Trophoblast cell (in vitro differentiated cells and primary cell): ENCODE measurements at regions not wholly inside any gene's neighbourhood (a gene's known extent, or its start where the extent isn't known, plus 50 kb on each side); places are given as distances from the start of the nearest gene placed in this dataset.

Experiments used
- DNase-seq, 2 donors: peaks; one replicate each; pipeline ENCODE4 v3.0.0-alpha.2; 2016
- H2AFZ ChIP-seq: 2 replicates; pipeline ENCODE4 v1.6.1; 2013; ENCODE audit warnings: low read length, moderate library complexity, mild to moderate bottlenecking; ENCODE audit not compliant: insufficient read depth, poor library complexity
- H2AK5ac ChIP-seq: 2 replicates; pipeline ENCODE4 v1.6.1; 2013; ENCODE audit warnings: mild to moderate bottlenecking, low read length
- H2BK120ac ChIP-seq: 2 replicates; pipeline ENCODE4 v1.6.1; 2013; ENCODE audit warnings: low read length, mild to moderate bottlenecking, moderate library complexity; ENCODE audit not compliant: insufficient read depth, poor library complexity
- H2BK12ac ChIP-seq: 2 replicates; pipeline ENCODE4 v1.6.1; 2013; ENCODE audit warnings: mild to moderate bottlenecking, low read length, moderate library complexity
- H2BK5ac ChIP-seq: 2 replicates; pipeline ENCODE4 v1.6.1; 2013; ENCODE audit warnings: low read length, low read depth, moderate library complexity, mild to moderate bottlenecking; ENCODE audit not compliant: poor library complexity
- H3K14ac ChIP-seq: 2 replicates; pipeline ENCODE4 v1.6.1; 2013; ENCODE audit warnings: mild to moderate bottlenecking, low read length
- H3K18ac ChIP-seq: 2 replicates; pipeline ENCODE4 v1.6.1; 2013; ENCODE audit warnings: mild to moderate bottlenecking, low read length
- H3K23ac ChIP-seq: 2 replicates; pipeline ENCODE4 v1.6.1; 2013; ENCODE audit warnings: low read length
- H3K27ac ChIP-seq: 2 replicates; pipeline ENCODE4 v1.5.1; 2013; ENCODE audit warnings: low read depth, mild to moderate bottlenecking, inconsistent platforms, low read length, moderate library complexity
- H3K27me3 ChIP-seq: 2 replicates; pipeline ENCODE4 v1.6.1; 2013; ENCODE audit warnings: inconsistent platforms, mild to moderate bottlenecking, low read length, moderate library complexity; ENCODE audit not compliant: insufficient read depth
- H3K36me3 ChIP-seq, 2 experiments: 1 replicate in 1 of 2; 2 replicates in 1 of 2; pipeline ENCODE4 v1.6.1; 2013; ENCODE audit warnings: low read length in 2 of 2, mild to moderate bottlenecking in 2 of 2, moderate library complexity in 1 of 2; ENCODE audit not compliant: insufficient read depth in 2 of 2, control insufficient read depth in 1 of 2
- H3K4ac ChIP-seq: 2 replicates; pipeline ENCODE4 v1.6.1; 2013; ENCODE audit warnings: low read depth, mild to moderate bottlenecking, low read length, moderate library complexity
- H3K4me1 ChIP-seq, 2 experiments: 1 replicate in 1 of 2; 2 replicates in 1 of 2; pipeline ENCODE4 v1.6.1; 2013; ENCODE audit warnings: low read length in 2 of 2, mild to moderate bottlenecking in 2 of 2, moderate library complexity in 1 of 2; ENCODE audit not compliant: insufficient read depth in 2 of 2, control insufficient read depth in 1 of 2
- H3K4me2 ChIP-seq: 2 replicates; pipeline ENCODE4 v1.6.1; 2013; ENCODE audit warnings: inconsistent platforms, mild to moderate bottlenecking, low read length, moderate library complexity
- H3K4me3 ChIP-seq: 2 replicates; pipeline ENCODE4 v1.5.1; 2013; ENCODE audit warnings: mild to moderate bottlenecking, low read depth, low read length, inconsistent platforms
- H3K79me1 ChIP-seq: one replicate; pipeline ENCODE4 v1.6.1; 2013; ENCODE audit warnings: low read length
- H3K79me2 ChIP-seq: 2 replicates; pipeline ENCODE4 v1.6.1; 2013; ENCODE audit warnings: low read length, mild to moderate bottlenecking; ENCODE audit not compliant: control insufficient read depth, insufficient read depth, poor library complexity
- H3K9ac ChIP-seq: 2 replicates; pipeline ENCODE4 v1.6.1; 2013; ENCODE audit warnings: mild to moderate bottlenecking, low read length
- H3K9me3 ChIP-seq: 2 replicates; pipeline ENCODE4 v1.6.1; 2013; ENCODE audit warnings: low read depth, mild to moderate bottlenecking, control low read depth, inconsistent platforms, low read length; ENCODE audit not compliant: insufficient read depth
- H4K12ac ChIP-seq: 2 replicates; pipeline ENCODE4 v1.6.1; 2013; ENCODE audit warnings: low read depth, mild to moderate bottlenecking, low read length, moderate library complexity
- H4K8ac ChIP-seq: 2 replicates; pipeline ENCODE4 v1.6.1; 2013; ENCODE audit warnings: low read depth, mild to moderate bottlenecking, low read length, moderate library complexity
- H4K91ac ChIP-seq: one replicate; pipeline ENCODE4 v1.6.1; 2013; ENCODE audit warnings: low read depth, mild to moderate bottlenecking, low read length, moderate library complexity
- WGBS: extraction: QIAGEN DNeasy Blood & Tissue Kit; methylation state at CpG from one replicate; pipeline ENCODE4 v1.1.7; 2013; ENCODE audit warnings: missing lambda C conversion rate; ENCODE audit not compliant: insufficient read length, insufficient coverage; ENCODE audit errors: extremely low coverage; 5-methylcytosine and 5-hydroxymethylcytosine counted together

DNA sequence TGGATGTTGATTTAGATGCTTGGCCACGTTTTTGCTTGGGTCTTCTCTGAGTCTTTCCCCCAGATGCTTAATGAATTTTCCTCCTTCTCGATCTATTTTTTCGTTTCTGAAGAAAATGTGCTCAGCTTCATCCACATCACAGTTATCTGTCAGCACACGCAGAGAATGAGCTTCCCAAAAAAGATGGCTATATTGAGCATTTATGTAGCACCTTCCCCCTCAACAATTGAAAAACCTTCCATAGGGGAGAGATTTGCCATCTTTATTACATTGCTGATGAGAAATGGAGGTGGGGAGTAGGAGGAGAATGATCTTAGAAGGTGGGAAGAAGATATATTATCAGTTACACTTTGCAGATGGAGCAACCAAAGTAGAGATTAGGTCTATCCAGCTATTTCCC lies 228.1 kb upstream of the PHYHIPL start:
- H3K4me2 ChIP-seq = no peak overlapping the region
- no peak overlapping the region for H3K4ac ChIP-seq
- peaks cover 0 to 2% of the 10 kb centered on the region in 2 experiments for H3K4me1 ChIP-seq
- H2AK5ac ChIP-seq = no peak overlapping the region
- H2BK5ac ChIP-seq = no peak overlapping the region
- no peak overlapping the region for H2BK120ac ChIP-seq
- H3K23ac ChIP-seq = no peak overlapping the region
- H3K9ac ChIP-seq = no peak overlapping the region
- no peak overlapping the region for H3K27ac ChIP-seq
- no CpG with 5 or more reads among the region's 4 CpGs for WGBS
- H3K9me3 ChIP-seq = no peaks in the 10 kb centered on the region
- H2BK12ac ChIP-seq = no peak overlapping the region
- H4K8ac ChIP-seq = no peak overlapping the region
- H3K4me3 ChIP-seq = no peak overlapping the region
- H4K12ac ChIP-seq = no peak overlapping the region
- no peak overlapping the region for H2AFZ ChIP-seq
- H3K18ac ChIP-seq = no peak overlapping the region
- no peak overlapping the region for H4K91ac ChIP-seq
- no peaks in the 10 kb centered on the region for H3K27me3 ChIP-seq
- H3K36me3 ChIP-seq = no peaks in the 10 kb centered on the region
- H3K79me2 ChIP-seq = no peaks in the 10 kb centered on the region
- no peak for DNase-seq
- H3K14ac ChIP-seq = no peak overlapping the region
- H3K79me1 ChIP-seq = no peaks in the 10 kb centered on the region

DNA sequence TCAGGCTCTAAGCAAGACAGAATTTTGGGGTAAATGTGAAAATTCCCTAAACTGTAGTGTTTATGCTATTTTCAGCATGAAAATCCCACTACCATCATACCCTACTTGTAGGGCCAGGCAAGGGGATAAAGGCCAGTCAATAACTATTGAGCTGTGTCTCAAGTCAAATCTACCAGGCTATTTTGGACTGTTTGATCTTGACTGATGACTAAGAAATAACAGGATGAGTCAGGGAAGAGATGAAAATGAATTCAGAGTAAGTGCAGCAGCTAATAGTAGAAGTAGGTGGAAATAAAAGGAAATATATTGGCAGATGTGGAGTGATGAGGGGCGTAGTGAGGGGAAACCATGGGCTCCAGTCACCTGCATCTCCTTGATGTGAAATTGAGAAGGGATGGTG lies 225.8 kb upstream of the PHYHIPL start:
- no peak overlapping the region for H2BK12ac ChIP-seq
- H3K27me3 ChIP-seq = no peaks in the 10 kb centered on the region
- no peak overlapping the region for H3K9ac ChIP-seq
- H4K91ac ChIP-seq = no peak overlapping the region
- H3K36me3 ChIP-seq = no peaks in the 10 kb centered on the region
- peaks cover 3 to 9% of the 10 kb centered on the region in 2 experiments for H3K4me1 ChIP-seq
- H3K79me2 ChIP-seq = no peaks in the 10 kb centered on the region
- no peak for DNase-seq
- H3K79me1 ChIP-seq = no peaks in the 10 kb centered on the region
- no peak overlapping the region for H4K8ac ChIP-seq
- no peak overlapping the region for H3K4me2 ChIP-seq
- H3K4ac ChIP-seq = no peak overlapping the region
- 100% methylated on average over 1 of the region's 1 CpG for whole genome bisulfite sequencing
- no peak overlapping the region for H3K23ac ChIP-seq
- no peak overlapping the region for H3K4me3 ChIP-seq
- no peak overlapping the region for H3K27ac ChIP-seq
- no peak overlapping the region for H4K12ac ChIP-seq
- no peak overlapping the region for H2BK120ac ChIP-seq
- H3K9me3 ChIP-seq = no peaks in the 10 kb centered on the region
- no peak overlapping the region for H2AK5ac ChIP-seq
- no peak overlapping the region for H3K14ac ChIP-seq
- H2AFZ ChIP-seq = no peak overlapping the region
- no peak overlapping the region for H3K18ac ChIP-seq
- no peak overlapping the region for H2BK5ac ChIP-seq

DNA sequence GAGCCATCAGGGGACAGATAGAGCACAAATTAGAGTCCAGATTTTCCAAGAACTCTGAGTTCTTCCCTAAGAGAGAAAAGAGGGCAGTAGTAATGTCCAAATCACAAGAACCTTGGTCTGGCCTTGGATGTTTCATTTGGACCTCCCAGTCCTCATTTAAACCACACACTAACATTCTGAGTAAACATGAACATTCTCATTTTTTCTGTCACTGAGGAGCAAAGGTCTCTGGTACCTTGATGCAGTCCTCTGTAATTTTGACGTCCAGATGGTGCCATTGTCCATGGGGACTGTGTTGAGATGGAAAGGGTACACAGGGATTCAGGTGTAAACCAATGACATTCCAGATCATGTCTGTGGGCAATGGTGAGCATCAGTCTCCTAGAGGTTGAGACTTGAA lies 225.4 kb upstream of the PHYHIPL start:
- no peak overlapping the region for H2BK5ac ChIP-seq

DNA sequence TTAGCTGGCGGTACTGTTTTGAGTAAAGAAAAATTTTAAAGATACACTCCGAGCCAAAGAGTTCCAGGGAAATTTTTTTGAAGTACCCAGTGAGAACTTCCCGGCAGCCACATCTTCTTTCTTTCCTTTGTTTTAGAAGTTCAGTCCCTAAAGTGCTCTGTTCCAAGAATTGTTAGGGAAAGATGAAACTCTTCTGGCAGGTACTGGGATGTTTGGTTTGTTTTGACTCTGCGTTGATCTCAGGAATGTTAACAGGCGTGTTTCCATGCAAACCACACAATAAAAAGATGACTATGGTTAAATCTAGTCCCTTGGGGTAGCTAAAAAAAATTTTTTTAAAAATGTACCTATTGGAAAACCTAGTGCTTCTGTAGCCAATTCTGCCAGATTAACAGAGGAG lies 224.7 kb upstream of the PHYHIPL start:
- Histone ChIP-seq H2AK5ac (no peak overlapping the region), H3K79me1 (no peaks in the 10 kb centered on the region), H3K9ac (no peak overlapping the region), H3K4me3 (no peak overlapping the region), H2BK5ac (no peak overlapping the region), H3K9me3 (no peaks in the 10 kb centered on the region), H4K91ac (no peak overlapping the region), H3K27ac (no peak overlapping the region), H3K4me2 (no peak overlapping the region), H3K18ac (no peak overlapping the region), H3K27me3 (no peaks in the 10 kb centered on the region), H3K14ac (no peak overlapping the region), H3K36me3 (no peaks in the 10 kb centered on the region), H2BK12ac (no peak overlapping the region), H3K23ac (no peak overlapping the region), H2BK120ac (no peak overlapping the region), H3K79me2 (no peaks in the 10 kb centered on the region), H4K12ac (no peak overlapping the region), H4K8ac (no peak overlapping the region), H3K4me1 (peaks cover 3 to 10% of the 10 kb centered on the region in 2 experiments), H2AFZ (no peak overlapping the region), H3K4ac (no peak overlapping the region)
- no CpG with 5 or more reads among the region's 5 CpGs for WGBS
- DNase-seq = no peak

More for the DNA sequence above, 225.4 kb upstream of the PHYHIPL start:
- DNase-seq = no peak
- no peak overlapping the region for H3K27ac ChIP-seq
- no peak overlapping the region for H2BK120ac ChIP-seq
- H3K4me3 ChIP-seq = no peak overlapping the region
- no peaks in the 10 kb centered on the region for H3K9me3 ChIP-seq
- H2BK12ac ChIP-seq = no peak overlapping the region
- H3K4me2 ChIP-seq = no peak overlapping the region
- H3K23ac ChIP-seq = no peak overlapping the region
- H4K91ac ChIP-seq = no peak overlapping the region
- no peak overlapping the region for H2AK5ac ChIP-seq
- H3K79me1 ChIP-seq = no peaks in the 10 kb centered on the region
- no CpG with 5 or more reads among the region's 1 CpG for WGBS
- H3K4me1 ChIP-seq = peaks cover 3 to 9% of the 10 kb centered on the region in 2 experiments
- H4K8ac ChIP-seq = no peak overlapping the region
- H2AFZ ChIP-seq = no peak overlapping the region
- no peaks in the 10 kb centered on the region for H3K27me3 ChIP-seq
- no peak overlapping the region for H3K14ac ChIP-seq
- no peaks in the 10 kb centered on the region for H3K36me3 ChIP-seq
- H3K18ac ChIP-seq = no peak overlapping the region
- H3K4ac ChIP-seq = no peak overlapping the region
- no peaks in the 10 kb centered on the region for H3K79me2 ChIP-seq
- no peak overlapping the region for H3K9ac ChIP-seq
- H4K12ac ChIP-seq = no peak overlapping the region
